Mesenchymal stem cell (in vitro differentiated cells and primary cell): ENCODE measurements at regions not wholly inside any gene's neighbourhood (a gene's known extent, or its start where the extent isn't known, plus 50 kb on each side); places are given as distances from the start of the nearest gene placed in this dataset.
"Not testable (repeated sequence)": the region's sequence is repeated elsewhere in the genome, so short reads cannot be mapped to it uniquely, and the experiment has no call there.

ENCODE experiments used
- DNase-seq: peaks from one replicate; pipeline ENCODE4 v3.0.0-alpha.2; 2013
- H2AFZ ChIP-seq: one replicate; pipeline ENCODE4 v1.6.1; 2013; ENCODE audit warnings: low read depth, mild to moderate bottlenecking, control low read depth, inconsistent platforms, low read length, moderate library complexity
- H2AK5ac ChIP-seq: 2 replicates; pipeline ENCODE4 v1.6.1; 2013; ENCODE audit warnings: low read length, moderate library complexity, mild to moderate bottlenecking, inconsistent platforms; ENCODE audit not compliant: severe bottlenecking
- H2BK120ac ChIP-seq: one replicate; pipeline ENCODE4 v1.6.1; 2013; ENCODE audit warnings: low read depth, mild to moderate bottlenecking, inconsistent platforms, low read length, moderate library complexity
- H2BK12ac ChIP-seq, 2 experiments: one replicate each; pipeline ENCODE4 v1.6.1; 2013; ENCODE audit warnings: inconsistent platforms in 2 of 2, low read length in 2 of 2, mild to moderate bottlenecking in 2 of 2, moderate library complexity in 2 of 2, control low read depth in 1 of 2
- H2BK15ac ChIP-seq: one replicate; pipeline ENCODE4 v1.6.1; 2013; ENCODE audit warnings: mild to moderate bottlenecking, low read depth, inconsistent platforms; ENCODE audit not compliant: poor library complexity, severe bottlenecking
- H2BK5ac ChIP-seq: 2 replicates; pipeline ENCODE4 v1.6.1; 2013; ENCODE audit warnings: low read depth, mild to moderate bottlenecking, low read length, control low read depth, inconsistent platforms; ENCODE audit not compliant: poor library complexity, severe bottlenecking
- H3K14ac ChIP-seq, 2 experiments: one replicate each; pipeline ENCODE4 v1.6.1; 2013; ENCODE audit warnings: inconsistent platforms in 2 of 2, low read length in 2 of 2, control low read depth in 1 of 2, mild to moderate bottlenecking in 1 of 2, moderate library complexity in 1 of 2
- H3K18ac ChIP-seq, 2 experiments: one replicate each; pipeline ENCODE4 v1.6.1; 2013; ENCODE audit warnings: inconsistent platforms in 2 of 2, low read length in 2 of 2, control low read depth in 1 of 2, low read depth in 1 of 2, mild to moderate bottlenecking in 1 of 2
- H3K23ac ChIP-seq, 2 experiments: one replicate each; pipeline ENCODE4 v1.6.1; 2013; ENCODE audit warnings: inconsistent platforms in 2 of 2, low read length in 2 of 2, mild to moderate bottlenecking in 2 of 2, moderate library complexity in 2 of 2, control low read depth in 1 of 2
- H3K27ac ChIP-seq: 2 replicates; pipeline ENCODE4 v1.5.1; 2013; ENCODE audit warnings: mild to moderate bottlenecking, moderate library complexity, low read length, control low read depth, inconsistent platforms; ENCODE audit not compliant: poor library complexity, severe bottlenecking
- H3K27me3 ChIP-seq, 2 experiments: 2 replicates each; pipeline versions ENCODE4 v1.6.1 to v1.7.0; 2013; ENCODE audit warnings: low read length in 2 of 2, mild to moderate bottlenecking in 2 of 2, moderate library complexity in 2 of 2, control low read depth in 1 of 2, inconsistent platforms in 1 of 2; ENCODE audit not compliant: control insufficient read depth in 1 of 2, insufficient read depth in 1 of 2
- H3K36me3 ChIP-seq, 2 experiments: 2 replicates each; pipeline versions ENCODE4 v1.6.1 to v1.7.0; 2013; ENCODE audit warnings: low read length in 2 of 2, control low read depth in 1 of 2, inconsistent platforms in 1 of 2, low read depth in 1 of 2, mild to moderate bottlenecking in 1 of 2; ENCODE audit not compliant: insufficient read depth in 2 of 2, control insufficient read depth in 1 of 2
- H3K4ac ChIP-seq, 2 experiments: one replicate each; pipeline ENCODE4 v1.6.1; 2013; ENCODE audit warnings: inconsistent platforms in 2 of 2, low read length in 2 of 2, mild to moderate bottlenecking in 2 of 2, moderate library complexity in 2 of 2, control low read depth in 1 of 2, low read depth in 1 of 2
- H3K4me1 ChIP-seq: 2 replicates; pipeline ENCODE4 v1.6.1; 2013; ENCODE audit warnings: low read depth, low read length, control low read depth; ENCODE audit not compliant: control insufficient read depth, insufficient read depth
- H3K4me2 ChIP-seq: 2 replicates; pipeline ENCODE4 v1.6.1; 2013; ENCODE audit warnings: low read length, mild to moderate bottlenecking, inconsistent platforms; ENCODE audit not compliant: poor library complexity, severe bottlenecking
- H3K4me3 ChIP-seq, 2 experiments: 2 replicates each; pipeline versions ENCODE4 v1.5.1 to v1.7.0; 2013; ENCODE audit warnings: low read length in 2 of 2, mild to moderate bottlenecking in 2 of 2, control low read depth in 1 of 2, low read depth in 1 of 2; ENCODE audit not compliant: insufficient read depth in 1 of 2
- H3K79me1 ChIP-seq: replicated peaks from 2 replicates; pipeline ENCODE4 v1.6.1; 2013; ENCODE audit warnings: mild to moderate bottlenecking, control low read depth, low read length, inconsistent platforms; ENCODE audit not compliant: poor library complexity, severe bottlenecking
- H3K9ac ChIP-seq: 2 replicates; pipeline ENCODE4 v1.7.0; 2013; ENCODE audit warnings: mild to moderate bottlenecking, low read length, moderate library complexity
- H3K9me3 ChIP-seq: 2 replicates; pipeline ENCODE4 v1.7.0; 2013; ENCODE audit warnings: mild to moderate bottlenecking, low read length; ENCODE audit not compliant: control insufficient read depth
- H4K8ac ChIP-seq: one replicate; pipeline ENCODE4 v1.6.1; 2013; ENCODE audit warnings: inconsistent platforms, mild to moderate bottlenecking, low read length, moderate library complexity
- H4K91ac ChIP-seq: one replicate; pipeline ENCODE4 v1.6.1; 2013; ENCODE audit warnings: mild to moderate bottlenecking, low read length, inconsistent platforms
- WGBS: methylation state at CpG from one replicate; pipeline ENCODE4 v1.1.7; 2013; ENCODE audit warnings: mixed read lengths; 5-methylcytosine and 5-hydroxymethylcytosine counted together

GRCh38 chr5:112523674-112524263 is 104.7 kb upstream of the EPB41L4A start:
- not testable (repeated sequence) for H3K79me1 ChIP-seq, H3K4ac ChIP-seq, H3K4me1 ChIP-seq, H2BK15ac ChIP-seq, H3K27me3 ChIP-seq, H2AFZ ChIP-seq, H2BK12ac ChIP-seq, H2BK120ac ChIP-seq, H3K27ac ChIP-seq, DNase-seq, H2AK5ac ChIP-seq, H2BK5ac ChIP-seq, H3K9ac ChIP-seq, H3K4me3 ChIP-seq, H3K18ac ChIP-seq, H4K91ac ChIP-seq, H4K8ac ChIP-seq, H3K4me2 ChIP-seq, H3K14ac ChIP-seq, H3K9me3 ChIP-seq, H3K23ac ChIP-seq, H3K36me3 ChIP-seq
- WGBS = 89% methylated on average over 4 of the region's 4 CpGs

GRCh38 chr5:112525217-112525616 is 106.1 kb upstream of the EPB41L4A start:
- no peak overlapping the region for H3K18ac ChIP-seq
- H3K14ac ChIP-seq = no peak overlapping the region
- H2BK15ac ChIP-seq = no peak overlapping the region
- H3K27ac ChIP-seq = no peak overlapping the region
- no peaks in the 10 kb centered on the region for H3K36me3 ChIP-seq
- H2BK12ac ChIP-seq = no peak overlapping the region
- no peak overlapping the region for H2AK5ac ChIP-seq
- H4K91ac ChIP-seq = no peak overlapping the region
- no peaks in the 10 kb centered on the region for H3K27me3 ChIP-seq
- 89% methylated on average over 6 of the region's 6 CpGs for WGBS
- no peak overlapping the region for H3K4me3 ChIP-seq
- H3K4me1 ChIP-seq = no peaks in the 10 kb centered on the region
- H3K9me3 ChIP-seq = no peaks in the 10 kb centered on the region
- H3K9ac ChIP-seq = no peak overlapping the region
- no peak overlapping the region for H3K4me2 ChIP-seq
- no peak overlapping the region for H3K23ac ChIP-seq
- no peak overlapping the region for H2BK5ac ChIP-seq
- no peak overlapping the region for H4K8ac ChIP-seq
- H3K79me1 ChIP-seq = no peaks in the 10 kb centered on the region
- no peak overlapping the region for H2BK120ac ChIP-seq
- no peak for DNase-seq
- H2AFZ ChIP-seq = no peak overlapping the region
- no peak overlapping the region for H3K4ac ChIP-seq

GRCh38 chr5:112528928-112529327 is 109.9 kb upstream of the EPB41L4A start:
- Histone ChIP-seq H2BK5ac (no peak overlapping the region), H2BK12ac (no peak overlapping the region), H2AFZ (no peak overlapping the region), H2BK120ac (no peak overlapping the region), H4K91ac (no peak overlapping the region), H3K9ac (no peak overlapping the region), H3K23ac (no peak overlapping the region), H3K36me3 (no peaks in the 10 kb centered on the region), H4K8ac (no peak overlapping the region), H3K9me3 (no peaks in the 10 kb centered on the region), H2AK5ac (peak overlapping the region; percentile 32), H3K4me3 (no peak overlapping the region), H3K27me3 (no peaks in the 10 kb centered on the region), H3K14ac (no peak overlapping the region), H3K79me1 (no peaks in the 10 kb centered on the region), H3K4ac (no peak overlapping the region), H3K27ac (no peak overlapping the region), H3K18ac (no peak overlapping the region), H2BK15ac (no peak overlapping the region), H3K4me1 (no peaks in the 10 kb centered on the region), H3K4me2 (no peak overlapping the region)
- WGBS = 91% methylated on average over 5 of the region's 5 CpGs
- no peak for DNase-seq

- H3K4me2 ChIP-seq = no peak overlapping the region
- no peak overlapping the region for H3K23ac ChIP-seq
- H3K27me3 ChIP-seq = no peaks in the 10 kb centered on the region
- no peak overlapping the region for H3K9ac ChIP-seq
- H2BK5ac ChIP-seq = no peak overlapping the region
- no peak overlapping the region for H2BK12ac ChIP-seq
- DNase-seq = no peak
- no peak overlapping the region for H2BK120ac ChIP-seq
- no peaks in the 10 kb centered on the region for H3K4me1 ChIP-seq
- no peak overlapping the region for H3K27ac ChIP-seq
- no peak overlapping the region for H3K4ac ChIP-seq
- H3K18ac ChIP-seq = no peak overlapping the region
- H3K36me3 ChIP-seq = no peaks in the 10 kb centered on the region
- H3K4me3 ChIP-seq = no peak overlapping the region
- no peaks in the 10 kb centered on the region for H3K9me3 ChIP-seq
- H4K91ac ChIP-seq = no peak overlapping the region
- H3K14ac ChIP-seq = no peak overlapping the region
- no peak overlapping the region for H4K8ac ChIP-seq
- 36% methylated on average over 5 of the region's 5 CpGs for WGBS
- no peak overlapping the region for H2AFZ ChIP-seq
- H2BK15ac ChIP-seq = no peak overlapping the region
- no peak overlapping the region for H2AK5ac ChIP-seq
- H3K79me1 ChIP-seq = no peaks in the 10 kb centered on the region
Measured at GRCh38 chr5:112529525-112529924, 110.4 kb upstream of the EPB41L4A start.
